ENCODE measurements at regions not wholly inside any gene's neighbourhood (a gene's known extent, or its start where the extent isn't known, plus 50 kb on each side); places are given as distances from the start of the nearest gene placed in this dataset.

DNA sequence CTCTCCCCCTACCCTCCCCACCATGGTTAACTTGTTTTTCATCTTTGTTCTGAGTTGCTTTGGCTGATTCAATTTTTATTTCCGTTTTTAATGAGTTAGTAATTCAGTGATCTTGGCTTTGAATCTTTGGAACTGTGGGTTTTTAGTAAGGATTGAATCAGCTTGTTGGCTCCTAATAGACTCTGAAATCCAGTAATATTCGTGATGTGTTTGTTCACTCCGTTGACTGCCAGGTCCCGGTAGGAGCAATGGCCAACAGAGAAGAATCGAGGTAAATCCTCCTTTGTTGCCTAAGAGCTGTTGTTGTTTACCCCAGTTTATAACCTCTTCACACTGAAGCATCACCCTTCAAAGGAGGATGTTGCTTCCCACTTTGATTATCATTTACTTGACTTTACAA lies 92.7 kb downstream of the PCSK1 start:
- DNase-seq, result no peak

DNA sequence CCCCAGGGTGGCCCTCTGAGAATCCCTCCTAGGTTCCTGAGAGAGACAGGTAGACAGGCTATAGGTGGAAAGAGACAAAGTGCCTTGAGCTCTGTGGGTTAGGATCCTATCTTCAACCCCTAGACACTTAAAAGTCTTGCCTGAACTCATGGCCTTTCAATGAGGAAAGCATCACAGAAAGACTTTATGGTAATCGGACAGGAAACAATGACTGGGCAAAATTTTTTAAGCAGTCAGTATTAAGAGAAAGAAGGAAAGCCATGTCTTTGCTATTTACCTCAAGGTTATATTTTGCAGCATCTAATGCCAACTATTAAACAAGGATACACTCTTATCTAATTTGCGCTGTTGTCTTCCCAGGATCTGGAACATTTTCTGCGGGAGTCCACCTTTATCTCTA lies 93.2 kb downstream of the PCSK1 start:
- no peak for DNase-seq

DNA sequence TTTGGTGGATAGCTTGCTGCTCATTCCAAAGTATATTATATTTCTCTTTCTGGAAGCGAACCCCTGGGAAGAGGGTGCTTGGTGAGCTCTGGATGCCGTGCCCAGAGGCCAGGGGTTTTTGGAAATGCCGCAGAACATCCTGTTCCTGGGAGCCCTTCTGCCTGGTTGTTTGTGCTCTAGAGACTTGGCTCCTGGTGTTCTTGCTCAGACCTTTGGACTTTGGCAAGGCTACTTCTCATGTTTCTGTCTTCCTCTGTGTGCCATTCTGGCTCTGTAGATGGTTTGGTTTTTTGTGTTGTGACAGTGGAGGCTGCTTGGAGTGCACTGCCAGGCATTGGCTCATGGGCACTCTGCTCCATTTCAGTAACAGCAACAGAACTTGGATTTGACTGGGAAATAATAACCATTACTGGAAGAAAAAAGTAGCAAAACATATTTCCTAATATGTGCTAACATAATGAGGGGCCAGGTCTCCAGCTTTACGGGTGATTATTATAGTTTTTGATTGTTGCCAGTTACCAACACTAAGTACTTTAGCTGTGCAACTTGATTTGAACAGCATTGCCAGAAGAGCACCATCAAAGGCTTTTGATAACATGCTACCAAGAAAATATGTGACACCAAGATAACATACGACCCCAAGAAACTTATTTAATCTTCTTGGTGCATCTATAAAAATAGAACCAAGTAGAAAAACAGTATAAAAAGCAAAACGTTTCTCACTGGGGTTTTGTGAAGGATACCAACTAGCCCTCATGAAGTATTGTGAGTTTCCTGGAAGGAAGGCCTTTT lies 94.2 kb downstream of the PCSK1 start:
- no peak for DNase-seq

DNA sequence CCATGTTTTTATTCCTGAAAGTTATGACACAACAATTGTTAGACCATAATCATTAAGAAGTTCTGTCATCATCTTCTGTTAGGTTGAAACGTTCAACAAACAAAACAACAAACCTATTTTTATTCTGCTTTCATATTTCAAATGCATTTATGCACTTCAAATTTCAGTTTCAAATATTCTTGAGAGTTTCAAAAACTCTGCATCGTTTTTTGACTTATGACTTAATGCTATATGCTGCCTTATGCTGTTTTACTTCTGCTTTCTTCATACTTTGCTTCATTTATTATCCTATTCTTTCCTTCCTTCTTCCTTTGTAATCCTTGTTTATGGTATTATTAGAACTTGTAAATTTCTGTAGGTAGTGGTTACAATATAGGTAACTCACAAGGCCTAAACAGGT lies 95.0 kb downstream of the PCSK1 start:
- DNase-seq, result no peak

DNA sequence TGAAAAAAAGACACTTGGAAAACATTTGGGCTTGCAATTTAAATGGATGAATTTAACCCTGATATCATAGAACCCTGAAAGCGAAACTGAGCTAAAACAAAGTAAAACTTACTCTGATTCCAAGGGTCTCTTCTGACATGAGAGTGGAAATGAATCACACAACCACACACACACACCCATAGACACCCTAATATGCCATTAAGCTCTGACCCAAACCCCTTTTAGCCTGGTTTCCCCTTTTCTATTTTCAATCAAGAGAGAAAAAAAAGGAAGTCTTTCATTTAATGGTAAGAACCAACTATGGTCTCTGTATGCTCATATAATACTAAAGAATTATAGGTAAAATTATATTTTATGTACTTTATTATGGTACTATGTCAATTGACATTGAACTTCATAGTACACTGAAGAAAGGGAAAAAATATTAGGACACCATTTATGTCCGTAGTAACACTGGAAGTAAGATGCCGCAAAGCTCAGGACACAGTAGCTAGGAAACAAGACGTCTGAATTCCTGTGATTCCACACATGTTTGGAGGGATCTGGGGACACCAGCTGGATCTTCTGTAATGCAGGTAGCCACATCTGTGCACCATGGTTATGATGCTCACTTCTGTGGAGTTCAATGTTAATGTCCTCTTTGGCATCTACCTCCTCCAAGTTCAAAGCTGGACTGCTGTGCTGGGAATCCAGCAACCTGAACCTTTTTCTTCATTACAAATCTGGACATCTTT lies 95.8 kb downstream of the PCSK1 start:
- no peak for DNase-seq

DNA sequence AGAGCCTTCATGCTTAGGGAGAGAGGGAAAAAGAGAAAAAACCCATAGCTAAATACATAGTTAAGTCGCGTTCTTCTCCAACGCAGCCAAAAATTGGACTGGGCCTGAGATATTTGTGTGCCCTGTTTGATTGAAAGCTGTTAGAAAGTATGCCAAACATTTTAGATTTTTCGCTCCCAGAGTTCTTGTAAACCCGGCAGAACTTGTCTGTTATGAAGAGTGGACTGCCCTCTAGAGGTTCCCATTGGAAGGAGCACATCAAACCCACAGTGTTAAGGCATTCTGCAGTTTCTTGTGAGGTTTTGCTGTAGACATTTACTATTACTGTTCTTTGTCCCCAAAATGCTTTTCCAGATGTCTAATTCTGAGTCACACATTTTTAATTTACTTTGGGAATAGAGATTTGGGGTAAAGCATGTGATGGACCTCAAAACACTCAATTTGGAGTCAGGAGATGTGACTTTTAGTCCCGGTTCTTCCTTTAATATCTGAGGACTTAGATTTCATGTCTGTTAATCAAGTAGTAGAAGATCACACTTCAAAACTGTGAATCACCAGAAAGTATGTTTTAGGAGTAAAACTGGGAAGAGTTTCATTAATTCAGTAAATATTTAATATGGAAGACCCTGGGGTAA lies 96.6 kb downstream of the PCSK1 start:
- peak; percentile 60 to 72 for DNase-seq

DNA sequence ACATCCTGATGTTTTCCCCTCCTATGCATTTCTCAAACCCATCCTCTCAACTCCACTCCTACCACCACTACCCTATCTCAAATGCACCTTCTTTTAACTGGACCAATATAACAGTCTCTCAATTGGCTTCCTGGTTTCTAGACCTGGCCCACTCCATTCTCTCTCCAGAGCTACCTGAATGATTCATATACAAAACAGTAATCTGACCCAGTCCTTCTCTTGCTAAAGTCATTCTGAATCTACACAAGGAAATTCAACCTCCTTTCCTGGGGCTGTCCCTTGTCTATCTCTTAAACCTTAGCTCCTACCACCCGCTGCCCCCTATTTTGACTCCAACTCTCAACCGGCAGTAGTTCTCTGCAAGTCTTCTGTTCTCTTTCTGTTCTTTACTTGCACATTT lies 97.2 kb downstream of the PCSK1 start:
- DNase-seq, result no peak

DNA sequence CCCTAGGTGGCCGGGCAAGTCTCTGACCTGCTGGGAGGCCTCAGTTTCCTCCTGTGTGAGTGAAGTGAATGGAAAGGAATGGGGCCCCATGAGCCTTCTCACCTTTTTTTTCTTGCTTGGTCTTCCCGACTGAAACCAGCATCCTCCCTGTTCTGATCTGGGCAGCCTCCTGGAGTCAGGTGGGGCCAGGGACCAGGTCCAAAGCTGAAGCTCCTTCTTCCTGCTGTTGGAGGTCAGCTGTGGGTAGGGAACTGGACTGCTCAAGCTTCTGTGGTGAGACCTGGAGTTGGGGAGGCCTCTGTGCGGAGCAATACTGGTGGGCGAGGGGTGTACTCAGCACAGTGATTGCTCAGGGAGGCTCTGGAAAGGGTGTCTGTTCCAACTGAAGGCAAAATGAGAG lies 99.7 kb downstream of the PCSK1 start:
- no peak for DNase-seq

DNA sequence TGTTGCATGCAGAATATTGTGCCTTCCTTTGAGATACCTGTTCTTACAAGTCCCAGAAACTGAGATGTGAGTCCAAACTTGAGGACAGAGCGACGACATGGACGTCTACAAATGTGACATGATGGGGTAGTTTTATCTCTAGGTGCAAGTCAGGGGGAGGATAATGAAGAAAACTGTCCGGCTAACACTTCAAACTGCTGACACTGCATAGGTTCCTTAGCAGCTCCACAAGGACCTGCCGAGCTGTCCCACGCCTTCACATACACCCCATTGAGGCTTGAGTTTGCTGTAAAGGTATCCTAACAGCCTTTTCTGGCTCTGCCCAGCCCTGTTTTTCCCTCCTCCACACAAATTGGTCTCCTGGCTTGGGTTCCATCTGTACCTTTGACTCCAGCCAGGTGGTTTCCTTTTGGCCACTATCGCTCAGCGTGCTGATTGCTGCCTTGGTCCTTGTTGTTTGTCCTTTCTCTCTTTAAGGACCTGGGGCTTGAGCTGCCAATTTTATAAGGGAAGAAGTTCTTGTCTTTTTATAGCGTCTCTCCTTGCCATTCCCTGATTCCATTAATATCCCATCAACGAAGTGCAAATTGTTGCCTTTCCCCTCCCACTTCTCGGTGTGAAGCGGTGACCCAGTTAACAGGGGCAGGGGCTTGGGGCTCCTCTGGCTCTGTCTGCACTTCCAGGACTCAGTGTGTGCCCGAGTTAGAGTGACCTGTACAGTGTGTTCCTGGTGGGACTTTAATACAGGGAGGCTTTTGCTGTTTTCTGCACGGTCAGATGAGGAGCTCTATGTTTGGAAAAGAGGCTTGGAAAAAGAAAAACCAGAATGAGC lies 100.3 kb downstream of the PCSK1 start:
- DNase-seq, result no peak

DNA sequence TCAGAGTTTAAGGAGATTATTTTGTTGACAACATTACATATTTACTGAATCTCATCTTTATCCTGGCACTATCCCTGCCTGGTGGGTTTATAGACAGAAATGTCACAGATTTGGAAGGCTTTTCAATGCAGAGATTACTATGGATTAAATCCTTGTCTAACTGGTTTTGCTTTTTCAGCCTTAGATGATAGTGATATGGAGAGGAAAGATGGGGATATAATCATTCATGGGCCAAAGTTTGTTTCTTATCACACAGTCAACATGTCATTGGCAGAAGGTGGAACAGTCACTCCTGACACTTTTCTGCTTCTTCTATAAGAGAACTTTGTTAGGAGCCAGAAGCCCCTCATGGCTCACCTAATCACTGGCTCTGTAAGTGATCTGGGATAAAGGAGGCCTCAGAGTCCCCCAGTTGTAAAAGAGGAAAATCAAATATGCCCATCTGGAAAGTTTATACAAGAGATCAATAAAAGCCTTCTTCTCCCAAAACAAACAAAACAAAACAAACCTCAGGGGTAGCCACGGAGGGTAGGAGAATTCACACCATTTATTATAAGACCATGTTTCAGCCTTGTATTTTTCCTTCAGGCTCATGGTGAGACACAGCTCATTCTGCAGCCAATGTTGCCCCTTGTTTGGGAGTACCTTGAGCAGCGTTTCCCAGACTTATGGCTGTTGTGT lies 101.2 kb downstream of the PCSK1 start:
- DNase-seq, result no peak

DNA sequence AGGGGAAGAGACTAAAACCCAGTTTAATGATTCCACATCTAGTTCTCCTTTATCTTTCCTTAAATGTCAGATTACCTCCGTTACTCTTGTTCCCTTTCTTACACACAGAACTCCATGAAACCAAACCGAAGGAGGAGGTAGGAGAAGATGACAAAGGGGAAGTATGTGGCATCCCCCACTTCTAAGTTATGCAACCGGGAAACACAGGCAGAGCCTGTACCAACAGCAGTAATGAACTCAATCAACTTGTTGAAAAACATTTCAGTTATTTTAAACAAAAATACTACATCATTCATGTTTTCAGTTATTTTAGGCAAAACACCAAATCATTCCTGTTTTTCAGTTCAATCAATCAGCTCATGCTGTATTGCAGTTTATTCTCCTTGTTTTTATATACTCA lies 101.8 kb downstream of the PCSK1 start:
- peak in 1 of 2 donors; percentile 11 for DNase-seq

DNA sequence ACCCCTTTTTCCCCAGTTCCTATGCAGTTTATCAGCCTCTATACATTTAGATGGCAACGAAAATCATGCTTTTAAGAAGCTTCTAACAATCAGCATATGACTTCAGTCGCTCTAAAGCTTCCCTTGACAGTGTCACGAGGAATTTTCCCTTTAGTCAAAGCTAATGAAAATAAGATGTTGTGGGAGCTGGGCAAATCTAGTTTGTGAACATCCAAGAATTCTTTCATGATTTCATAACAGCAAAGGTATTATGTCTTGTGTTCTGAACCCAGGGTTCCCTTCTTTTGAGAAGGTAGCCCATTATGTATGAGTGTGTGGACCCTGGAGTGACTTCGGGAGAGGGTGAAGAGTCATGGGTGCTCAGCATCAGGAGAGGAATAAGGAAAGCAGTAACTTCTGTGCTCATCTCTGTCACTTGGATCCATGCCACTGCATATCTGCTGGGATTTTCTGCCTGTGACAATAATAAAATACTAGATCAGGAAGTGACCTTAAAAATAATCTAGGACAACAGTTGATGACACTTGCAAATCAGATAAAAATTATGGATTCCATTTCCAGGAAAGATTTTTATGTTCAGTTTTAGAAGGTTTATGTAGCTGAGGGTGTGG lies 102.4 kb downstream of the PCSK1 start:
- no peak for DNase-seq

DNA sequence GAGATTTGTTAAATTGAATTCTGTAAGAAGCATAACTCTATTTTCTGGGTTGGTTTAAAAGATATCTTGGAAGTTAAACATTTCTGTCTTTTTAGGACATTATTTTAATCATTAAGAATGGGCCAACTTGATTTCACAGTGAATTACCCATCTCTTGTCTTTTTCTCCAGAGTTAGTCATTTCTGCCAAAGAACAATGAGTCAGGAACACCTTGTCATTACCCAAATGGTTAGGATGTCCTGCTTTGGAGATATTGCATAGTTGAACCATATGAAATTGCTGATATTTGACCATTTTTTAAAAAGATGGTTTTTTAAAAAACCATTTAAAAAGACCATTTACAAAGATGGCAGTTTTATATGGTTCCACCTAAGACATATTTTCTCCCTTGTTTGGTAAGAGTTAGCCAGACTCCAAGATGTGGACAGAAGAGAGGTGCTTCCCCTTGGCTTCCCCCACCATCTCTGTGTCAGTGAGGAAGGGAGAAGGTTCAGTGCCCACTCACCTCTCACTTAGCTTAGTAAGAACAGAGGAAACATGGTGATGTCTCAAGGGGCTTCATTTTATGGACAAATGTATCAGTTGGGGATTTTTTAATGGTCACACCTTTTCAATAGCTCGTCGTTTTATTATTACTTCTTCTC lies 103.0 kb downstream of the PCSK1 start:
- no peak for DNase-seq

DNA sequence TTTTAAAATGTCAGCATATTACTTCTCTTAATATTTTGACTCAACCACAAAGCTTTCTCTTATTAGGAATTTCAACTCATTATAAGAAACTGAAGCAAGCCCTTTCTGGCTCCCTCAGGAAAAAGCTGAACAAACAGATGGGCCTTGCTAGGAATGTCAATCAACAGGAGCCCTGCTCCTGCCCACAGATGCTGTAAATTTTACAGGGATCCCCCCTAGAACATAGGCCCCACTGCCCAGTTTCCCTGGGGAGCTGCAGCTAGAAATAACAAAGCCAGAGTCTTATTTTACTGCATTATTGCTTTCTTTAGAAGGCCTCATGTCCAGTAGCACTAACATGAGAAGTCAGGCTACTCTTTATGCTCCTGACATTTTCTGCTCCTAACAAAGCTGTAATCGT lies 103.8 kb downstream of the PCSK1 start:
- no peak for DNase-seq

DNA sequence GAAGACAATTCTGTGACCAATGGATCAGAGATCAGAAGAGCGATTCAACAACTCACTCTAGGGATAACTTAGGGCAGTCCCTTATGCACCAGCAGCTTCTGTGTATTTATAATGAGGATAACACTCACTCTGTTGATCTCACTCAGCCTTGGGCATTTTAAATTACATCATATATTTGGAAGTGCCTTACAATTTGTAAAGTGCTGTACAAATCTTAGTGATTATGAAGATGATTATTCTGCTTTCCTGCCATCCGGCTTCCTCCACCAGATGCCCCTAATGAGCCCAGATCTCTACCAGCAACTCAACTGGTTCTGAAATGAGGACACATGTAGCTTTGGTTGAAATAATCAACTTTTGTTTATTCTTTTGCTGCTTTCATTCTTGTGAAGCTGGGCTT lies 105.3 kb downstream of the PCSK1 start:
- DNase-seq, result no peak

DNA sequence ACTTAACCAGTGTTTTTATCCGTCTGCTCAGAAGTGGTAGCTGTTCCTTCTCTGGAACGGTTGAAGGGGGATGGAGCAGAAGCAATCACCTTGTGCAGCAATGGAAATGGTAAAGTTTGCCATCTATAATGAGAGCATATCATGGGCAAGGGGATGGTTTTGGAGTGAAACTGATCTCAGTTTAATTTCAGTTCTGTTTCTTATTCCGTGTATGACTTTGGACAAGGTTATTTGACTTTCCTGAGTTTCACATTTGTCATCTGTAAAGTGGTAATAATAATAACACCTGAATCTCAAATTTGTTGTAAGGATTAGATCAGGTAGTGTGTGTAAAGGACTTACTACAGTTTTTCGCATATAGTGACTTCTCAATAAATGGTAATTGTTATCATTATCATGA lies 106.1 kb downstream of the PCSK1 start:
- no peak for DNase-seq

DNA sequence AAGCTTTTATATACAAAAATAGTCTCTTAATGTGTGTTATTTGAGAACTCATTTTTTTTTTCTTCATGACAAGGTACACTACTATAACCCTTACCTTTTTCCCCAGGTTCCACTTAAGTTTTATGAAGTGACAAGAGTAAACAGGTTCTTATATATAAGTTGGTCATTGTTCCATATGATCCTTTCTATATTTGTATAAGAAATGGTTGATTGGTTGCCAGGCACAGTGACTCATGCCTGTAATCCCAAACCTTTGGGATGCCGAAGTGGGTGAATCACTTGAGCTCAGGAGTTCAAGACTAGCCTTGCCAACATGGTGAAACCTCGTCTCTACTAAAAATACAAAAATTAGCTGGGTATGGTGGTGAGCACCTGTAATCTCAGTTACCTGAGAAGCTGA lies 108.3 kb downstream of the PCSK1 start:
- DNase-seq, result no peak

DNA sequence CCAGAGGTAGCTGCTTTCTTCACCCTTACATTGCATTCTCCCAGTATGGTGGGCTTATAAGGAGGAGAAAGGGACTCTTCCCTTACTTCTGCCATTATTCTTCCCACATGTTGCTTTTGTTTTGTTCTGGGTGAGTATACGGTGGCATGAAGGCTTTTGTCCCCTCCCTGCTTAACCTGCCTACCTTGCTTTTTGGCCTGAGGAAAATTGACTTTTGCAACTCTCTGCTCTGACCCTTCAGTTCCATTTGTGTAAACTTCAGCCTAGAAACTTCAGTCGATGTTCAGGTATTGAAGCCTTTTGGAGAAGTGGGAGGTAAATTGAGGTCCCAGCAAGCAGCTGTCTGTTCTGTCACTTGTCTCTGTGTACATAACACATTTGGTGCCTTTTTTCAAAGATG lies 110.2 kb downstream of the PCSK1 start:
- no peak for DNase-seq

DNA sequence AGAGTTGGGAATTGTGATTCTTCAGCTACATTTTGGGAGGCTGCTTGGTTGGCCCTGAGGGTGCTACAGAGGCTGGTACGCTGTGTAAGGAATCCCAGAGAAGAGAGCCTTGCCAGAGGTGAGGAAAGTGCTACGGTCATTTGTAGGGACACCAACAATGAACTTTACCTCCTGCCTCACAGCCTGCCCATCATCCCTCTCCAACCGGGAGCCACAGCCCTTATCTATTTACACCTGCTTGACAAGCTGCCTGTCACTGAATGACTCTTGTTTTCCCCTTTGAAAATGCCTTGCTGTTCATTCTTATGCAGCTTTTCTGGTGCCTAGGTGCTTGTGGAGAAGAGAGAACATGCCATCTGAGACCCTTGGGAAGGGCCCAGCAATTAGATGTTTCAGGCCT lies 110.8 kb downstream of the PCSK1 start:
- no peak for DNase-seq

DNA sequence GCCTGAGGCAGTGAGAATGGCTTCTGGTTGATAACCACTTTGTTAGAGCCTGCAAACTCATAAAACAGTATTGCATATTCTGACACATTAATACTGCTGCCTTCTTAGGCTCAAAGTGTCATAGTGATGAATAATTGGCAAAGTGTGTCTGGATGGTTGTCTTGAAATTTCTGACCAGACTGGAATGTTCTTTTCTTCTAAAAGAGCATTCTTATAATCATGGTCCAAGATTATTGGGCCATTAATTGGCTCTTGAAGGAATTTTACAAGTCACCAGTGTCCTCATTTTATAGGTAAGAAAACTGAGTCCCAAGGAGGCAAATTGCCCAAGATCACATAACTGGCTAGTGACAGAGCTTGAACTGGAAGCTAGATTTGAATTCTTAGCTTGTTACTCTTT lies 111.7 kb downstream of the PCSK1 start:
- DNase-seq, result no peak

DNA sequence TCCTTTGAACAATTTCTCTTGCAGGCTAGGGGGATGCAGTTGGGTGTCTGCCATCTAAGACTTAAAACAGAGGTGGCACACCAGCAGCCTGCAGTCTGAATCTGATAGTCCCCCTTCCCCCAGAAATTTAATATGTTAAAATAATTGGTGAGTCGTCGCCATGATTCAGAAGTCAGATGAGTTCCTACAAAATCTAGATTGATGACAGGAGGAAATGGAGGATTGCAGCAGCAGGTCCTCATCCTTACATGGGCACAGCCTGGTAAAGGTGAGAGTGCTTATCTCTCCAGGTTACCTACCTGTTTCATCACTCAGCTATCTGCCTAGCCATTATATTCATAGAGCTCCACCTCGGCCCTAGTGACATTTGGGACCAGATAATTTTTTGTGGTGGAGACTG lies 112.3 kb downstream of the PCSK1 start:
- DNase-seq, result no peak
